Vagina (tissue), 2 donors: ENCODE measurements at regions not wholly inside any gene's neighbourhood (a gene's known extent, or its start where the extent isn't known, plus 50 kb on each side); places are given as distances from the start of the nearest gene placed in this dataset.
"Not testable (repeated sequence)": the region's sequence is repeated elsewhere in the genome, so short reads cannot be mapped to it uniquely, and the experiment has no call there.

Experiments used
- DNase-seq, 2 donors: peaks; one replicate each; pipeline ENCODE4 v3.0.0-alpha.2; 2017; ENCODE audit errors: extremely low spot score in 2 of 2
- H3K27ac ChIP-seq: fragments of 200-600 bp; sonication (generic); one replicate; pipeline ENCODE4 v1.5.1; 2019
- H3K27me3 ChIP-seq: fragments of 200-600 bp; sonication (generic); one replicate; pipeline ENCODE4 v1.5.1; 2019
- H3K36me3 ChIP-seq, 2 donors: fragments of 200-600 bp; sonication (generic); one replicate each; pipeline ENCODE4 v1.5.1; 2017 to 2019
- H3K4me1 ChIP-seq: fragments of 200-600 bp; sonication (generic); one replicate; pipeline ENCODE4 v1.5.1; 2019
- H3K4me3 ChIP-seq, 2 donors: fragments of 200-600 bp; sonication (generic); 1 replicate in 1 of 2; 2 replicates in 1 of 2; pipeline ENCODE4 v1.5.1; 2016 to 2019
- H3K9me3 ChIP-seq: fragments of 200-600 bp; sonication (generic); one replicate; pipeline ENCODE4 v1.5.1; 2019
- POLR2A ChIP-seq, 2 donors: fragments of 450-650 bp; IDR thresholded peaks; one replicate each; pipeline ENCODE4 v1.6.1; 2017; ENCODE audit warnings: antibody characterized with exemption in 2 of 2, mild to moderate bottlenecking in 2 of 2, moderate library complexity in 2 of 2
- POLR2AphosphoS5 ChIP-seq, 2 donors: sonication (generic); formaldehyde crosslinking; IDR thresholded peaks; one replicate each; pipeline ENCODE4 v1.9.0; 2017; ENCODE audit warnings: antibody characterized with exemption in 2 of 2, mild to moderate bottlenecking in 2 of 2, low read depth in 1 of 2; ENCODE audit not compliant: insufficient read depth in 1 of 2
- intact Hi-C: fragments of 100-400 bp; cut with DNase I; formaldehyde crosslinking; loops from one replicate; pipeline ENCODE4 v1.15.1; 2023
- TF ChIP-seq, protein P1 (sequence below), 3 experiments: fragments of 450-650 bp in 2 of 3; fragments of 200-600 bp in 1 of 3; sonication (generic) in 1 of 3; IDR thresholded peaks; one replicate each; pipeline ENCODE4 v1.5.1; 2017 to 2019; ENCODE audit warnings: antibody characterized with exemption in 3 of 3, mild to moderate bottlenecking in 2 of 3, moderate library complexity in 2 of 3

DNA sequence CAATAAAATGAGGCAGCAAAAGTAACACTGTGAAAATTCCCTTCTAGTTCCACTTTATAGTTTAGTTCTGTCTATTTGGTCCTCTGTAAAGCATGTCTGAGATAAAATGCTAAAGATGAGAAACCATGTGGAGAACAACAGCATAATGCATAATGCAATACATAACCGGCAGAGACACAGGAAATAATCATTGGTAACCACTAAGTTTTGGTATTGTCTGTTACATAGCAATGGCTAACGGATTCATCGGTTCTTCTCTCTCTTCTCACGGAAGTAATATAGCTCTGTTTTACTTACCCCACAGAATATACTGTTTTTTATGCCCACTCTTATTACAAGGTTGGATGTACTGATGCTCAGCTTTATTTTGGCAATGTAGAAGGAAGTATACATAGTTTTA is 158.9 kb downstream of the FAM174A start:
- Histone ChIP-seq H3K27ac (no peak overlapping the region), H3K4me1 (no peaks in the 10 kb centered on the region), H3K9me3 (no peaks in the 10 kb centered on the region), H3K36me3 (no peaks in the 10 kb centered on the region), H3K4me3 (no peak overlapping the region), H3K27me3 (no peaks in the 10 kb centered on the region)
- no peak for DNase-seq
- TF ChIP-seq, protein P1, sequence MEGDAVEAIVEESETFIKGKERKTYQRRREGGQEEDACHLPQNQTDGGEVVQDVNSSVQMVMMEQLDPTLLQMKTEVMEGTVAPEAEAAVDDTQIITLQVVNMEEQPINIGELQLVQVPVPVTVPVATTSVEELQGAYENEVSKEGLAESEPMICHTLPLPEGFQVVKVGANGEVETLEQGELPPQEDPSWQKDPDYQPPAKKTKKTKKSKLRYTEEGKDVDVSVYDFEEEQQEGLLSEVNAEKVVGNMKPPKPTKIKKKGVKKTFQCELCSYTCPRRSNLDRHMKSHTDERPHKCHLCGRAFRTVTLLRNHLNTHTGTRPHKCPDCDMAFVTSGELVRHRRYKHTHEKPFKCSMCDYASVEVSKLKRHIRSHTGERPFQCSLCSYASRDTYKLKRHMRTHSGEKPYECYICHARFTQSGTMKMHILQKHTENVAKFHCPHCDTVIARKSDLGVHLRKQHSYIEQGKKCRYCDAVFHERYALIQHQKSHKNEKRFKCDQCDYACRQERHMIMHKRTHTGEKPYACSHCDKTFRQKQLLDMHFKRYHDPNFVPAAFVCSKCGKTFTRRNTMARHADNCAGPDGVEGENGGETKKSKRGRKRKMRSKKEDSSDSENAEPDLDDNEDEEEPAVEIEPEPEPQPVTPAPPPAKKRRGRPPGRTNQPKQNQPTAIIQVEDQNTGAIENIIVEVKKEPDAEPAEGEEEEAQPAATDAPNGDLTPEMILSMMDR (IDR thresholded peaks at IDR 0.05) = no peak
- no peak for TF ChIP-seq POLR2AphosphoS5 (IDR thresholded peaks at IDR 0.05; ENCODE audit: insufficient read depth in 1 of 2, low read depth in 1 of 2)
- no peak for TF ChIP-seq POLR2A (IDR thresholded peaks at IDR 0.05)
- intact Hi-C loops = no loop called here

DNA sequence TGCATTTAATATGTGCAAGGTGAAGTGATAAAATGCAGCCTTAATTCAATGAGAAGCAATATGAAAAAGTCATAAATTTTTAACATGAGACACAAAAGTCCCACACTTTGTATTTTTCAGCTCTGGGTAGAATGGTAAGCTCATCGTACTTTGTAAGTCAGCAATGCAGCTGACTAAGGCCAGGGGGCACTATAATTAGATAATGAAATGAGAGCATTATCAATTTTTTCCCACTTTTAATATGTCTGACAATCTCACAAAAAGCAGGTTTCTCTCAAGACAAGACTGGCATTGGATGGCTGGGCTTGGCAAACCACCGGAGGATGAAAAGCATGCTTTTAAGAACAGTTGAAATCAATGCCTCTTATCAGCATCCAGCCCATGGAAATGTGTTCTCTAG is 162.8 kb downstream of the FAM174A start:
- H3K4me3 ChIP-seq = no peak overlapping the region
- H3K9me3 ChIP-seq = no peaks in the 10 kb centered on the region
- H3K36me3 ChIP-seq = no peaks in the 10 kb centered on the region
- H3K4me1 ChIP-seq = no peaks in the 10 kb centered on the region
- intact Hi-C loops = no loop called here
- no peak for DNase-seq
- TF ChIP-seq POLR2A (IDR thresholded peaks at IDR 0.05) (no peak), POLR2AphosphoS5 (IDR thresholded peaks at IDR 0.05; ENCODE audit: insufficient read depth in 1 of 2, low read depth in 1 of 2) (no peak)
- TF ChIP-seq, protein P1 (IDR thresholded peaks at IDR 0.05) = no peak
- H3K27me3 ChIP-seq = no peaks in the 10 kb centered on the region
- H3K27ac ChIP-seq = no peak overlapping the region

DNA sequence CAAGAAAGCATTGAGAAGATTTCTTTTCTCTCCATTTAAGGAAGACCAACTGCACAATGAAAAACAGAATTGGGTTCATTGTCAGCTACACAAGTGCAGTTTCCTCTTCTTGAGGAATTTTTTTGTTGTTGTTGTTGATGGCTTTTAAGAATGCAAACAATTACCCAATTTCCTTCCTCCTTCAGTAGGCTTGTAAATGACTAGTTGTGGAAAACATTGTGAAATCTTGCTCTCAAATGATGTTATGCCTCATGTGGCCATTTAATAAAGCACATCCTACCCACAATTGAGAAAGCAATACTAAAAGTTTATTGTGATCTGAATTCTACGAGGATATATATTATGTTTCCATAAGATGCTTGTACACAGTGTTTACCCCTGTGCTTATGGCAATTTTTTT is 171.6 kb downstream of the FAM174A start:
- Histone ChIP-seq H3K9me3 (no peaks in the 10 kb centered on the region), H3K36me3 (no peaks in the 10 kb centered on the region), H3K4me1 (no peaks in the 10 kb centered on the region), H3K27me3 (no peaks in the 10 kb centered on the region), H3K27ac (no peak overlapping the region), H3K4me3 (no peak overlapping the region)
- intact Hi-C loops = no loop called here
- no peak for TF ChIP-seq POLR2AphosphoS5 (IDR thresholded peaks at IDR 0.05; ENCODE audit: insufficient read depth in 1 of 2, low read depth in 1 of 2)
- TF ChIP-seq, protein P1 (IDR thresholded peaks at IDR 0.05) = peak in 1 of 3 experiments; percentile 44
- no peak for DNase-seq

DNA sequence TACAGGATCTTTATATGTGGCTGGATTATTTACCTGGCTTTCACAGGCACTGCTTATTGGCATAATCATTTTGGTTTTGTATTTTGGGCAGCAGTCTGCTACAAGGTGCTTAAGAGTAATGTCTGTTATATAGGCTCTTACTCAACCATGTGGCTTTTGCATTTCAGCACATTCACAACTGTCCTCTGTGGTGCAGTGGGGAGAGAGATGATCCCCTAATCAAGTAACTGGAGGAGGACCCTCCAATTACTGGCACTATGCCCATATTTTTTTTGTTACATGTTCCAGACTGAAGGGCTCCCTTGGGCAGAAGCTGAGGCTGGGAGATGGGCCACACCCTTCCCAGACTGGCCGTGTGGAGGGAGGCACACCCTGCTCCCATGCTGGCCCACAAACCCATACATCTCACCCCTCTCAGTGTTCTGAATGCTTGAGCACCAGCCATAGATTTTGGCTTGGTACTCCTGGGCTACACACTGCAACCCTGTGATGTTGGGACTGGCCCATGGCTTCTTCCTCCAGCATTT is 173.5 kb downstream of the FAM174A start:
- Histone ChIP-seq H3K4me1 (no peaks in the 10 kb centered on the region), H3K9me3 (no peaks in the 10 kb centered on the region), H3K27me3 (no peaks in the 10 kb centered on the region), H3K27ac (no peak overlapping the region), H3K4me3 (no peak overlapping the region), H3K36me3 (no peaks in the 10 kb centered on the region)
- TF ChIP-seq POLR2AphosphoS5 (IDR thresholded peaks at IDR 0.05; ENCODE audit: insufficient read depth in 1 of 2, low read depth in 1 of 2) (no peak), POLR2A (IDR thresholded peaks at IDR 0.05) (no peak)
- TF ChIP-seq, protein P1 (IDR thresholded peaks at IDR 0.05) = no peak
- DNase-seq = no peak
- intact Hi-C loops = no loop called here

DNA sequence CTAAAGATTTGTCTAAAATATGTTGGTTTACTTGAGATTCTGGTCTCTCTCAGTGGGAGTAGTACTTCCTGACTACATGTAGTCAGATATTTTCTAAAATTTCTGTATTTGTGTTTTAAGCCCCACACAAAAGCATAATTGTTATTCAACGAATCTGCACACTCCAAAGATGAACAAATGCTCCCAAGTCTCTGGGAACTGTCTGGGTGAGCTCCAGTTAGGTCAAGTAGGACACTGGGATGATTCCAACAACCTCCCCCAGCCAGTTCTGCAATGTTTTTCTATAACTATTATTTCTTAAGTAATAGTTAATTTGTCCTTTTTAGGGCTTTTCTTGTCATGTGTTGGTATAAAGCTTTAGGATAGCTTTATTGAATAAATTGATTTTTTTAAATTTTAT is 174.6 kb downstream of the FAM174A start:
- Histone ChIP-seq H3K4me3 (no peak overlapping the region), H3K27ac (no peak overlapping the region), H3K36me3 (no peaks in the 10 kb centered on the region), H3K9me3 (no peaks in the 10 kb centered on the region), H3K27me3 (no peaks in the 10 kb centered on the region), H3K4me1 (no peaks in the 10 kb centered on the region)
- intact Hi-C loops = no loop called here
- TF ChIP-seq, protein P1 (IDR thresholded peaks at IDR 0.05) = no peak
- TF ChIP-seq POLR2AphosphoS5 (IDR thresholded peaks at IDR 0.05; ENCODE audit: insufficient read depth in 1 of 2, low read depth in 1 of 2) (no peak), POLR2A (IDR thresholded peaks at IDR 0.05) (no peak)
- DNase-seq = no peak

DNA sequence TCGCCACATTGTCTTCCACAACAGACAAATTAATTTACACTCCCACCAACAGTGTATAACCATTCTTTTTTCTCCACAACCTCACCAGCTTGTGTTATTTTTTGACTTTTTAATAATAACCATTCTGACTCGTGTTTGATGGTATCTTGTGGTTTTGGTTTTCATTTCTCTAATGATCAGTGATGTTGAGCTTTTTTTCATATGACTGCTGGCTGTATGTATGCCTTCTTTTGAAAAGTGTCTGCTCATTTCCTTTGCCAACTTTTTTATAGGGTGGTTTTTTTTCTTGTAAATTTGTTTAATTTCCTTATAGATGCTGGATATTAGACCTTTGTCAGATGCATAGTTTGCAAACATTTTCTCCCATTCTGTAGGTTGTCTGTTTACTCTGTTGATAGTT is 179.6 kb downstream of the FAM174A start:
- intact Hi-C loops = not testable (repeated sequence)

More for the DNA sequence above, 179.6 kb downstream of the FAM174A start:
- H3K27ac ChIP-seq, H3K27me3 ChIP-seq, H3K9me3 ChIP-seq, H3K36me3 ChIP-seq, DNase-seq, H3K4me3 ChIP-seq, H3K4me1 ChIP-seq: not testable (repeated sequence)
